Neural progenitor cell (in vitro differentiated cells): ENCODE measurements at regions not wholly inside any gene's neighbourhood (a gene's known extent, or its start where the extent isn't known, plus 50 kb on each side); places are given as distances from the start of the nearest gene placed in this dataset.

Experiments used
- DNase-seq: peaks from one replicate; pipeline ENCODE4 v3.0.0-alpha.2; 2016; ENCODE audit warnings: low spot score
- H2AFZ ChIP-seq: fragments of 200-600 bp; sonication (generic); replicated peaks from 2 replicates; pipeline ENCODE4 v1.6.1; 2016; ENCODE audit warnings: antibody characterized with exemption
- H3F3A ChIP-seq: fragments of 200-600 bp; sonication (generic); 2 replicates; pipeline ENCODE4 v1.6.1; 2016; ENCODE audit warnings: antibody characterized with exemption, low read depth
- H3K27ac ChIP-seq: fragments of 200-600 bp; sonication (generic); 2 replicates; pipeline ENCODE4 v1.5.1; 2016; ENCODE audit warnings: mild to moderate bottlenecking
- H3K27me3 ChIP-seq: fragments of 200-600 bp; sonication (generic); 2 replicates; pipeline ENCODE4 v1.6.1; 2016; ENCODE audit warnings: mild to moderate bottlenecking, moderate library complexity
- H3K36me3 ChIP-seq: fragments of 200-600 bp; sonication (generic); 2 replicates; pipeline ENCODE4 v1.5.1; 2016
- H3K4me1 ChIP-seq: fragments of 200-600 bp; sonication (generic); 2 replicates; pipeline ENCODE4 v1.6.1; 2016; ENCODE audit warnings: mixed run types
- H3K4me2 ChIP-seq: fragments of 200-600 bp; sonication (generic); 2 replicates; pipeline ENCODE4 v1.6.1; 2016
- H3K4me3 ChIP-seq: fragments of 200-600 bp; sonication (generic); 2 replicates; pipeline ENCODE4 v1.5.1; 2016
- H3K79me2 ChIP-seq: fragments of 200-600 bp; sonication (generic); 2 replicates; pipeline ENCODE4 v1.6.1; 2016; ENCODE audit warnings: low read depth
- H3K9ac ChIP-seq: fragments of 200-600 bp; sonication (generic); 2 replicates; pipeline ENCODE4 v1.6.1; 2016
- H3K9me3 ChIP-seq: fragments of 200-600 bp; sonication (generic); 2 replicates; pipeline ENCODE4 v1.5.1; 2016; ENCODE audit warnings: low read depth
- H4K20me1 ChIP-seq: fragments of 200-600 bp; sonication (generic); 2 replicates; pipeline ENCODE4 v1.6.1; 2016; ENCODE audit warnings: low read depth
- H3K27ac Mint-ChIP-seq: 3 replicates; pipeline ENCODE4 v1.8.0; 2021; ENCODE audit warnings: mixed read lengths
- H3K27me3 Mint-ChIP-seq: 2 replicates; pipeline ENCODE4 v1.8.0; 2022; ENCODE audit warnings: low read depth, mild to moderate bottlenecking, inconsistent platforms, moderate library complexity, mixed read lengths; ENCODE audit not compliant: insufficient read depth
- H3K36me3 Mint-ChIP-seq: 3 replicates; pipeline ENCODE4 v1.8.0; 2021; ENCODE audit warnings: mixed read lengths
- H3K4me1 Mint-ChIP-seq: 3 replicates; pipeline ENCODE4 v1.8.0; 2021; ENCODE audit warnings: mixed read lengths
- H3K4me3 Mint-ChIP-seq: 3 replicates; pipeline ENCODE4 v1.8.0; 2021; ENCODE audit warnings: mild to moderate bottlenecking, moderate library complexity, mixed read lengths
- H3K9me3 Mint-ChIP-seq: 3 replicates; pipeline ENCODE4 v1.8.0; 2020; ENCODE audit warnings: mixed read lengths
- EZH2 ChIP-seq: fragments of 200-600 bp; sonication (generic); IDR thresholded peaks from 2 replicates; pipeline ENCODE4 v1.6.1; 2017; ENCODE audit warnings: antibody characterized with exemption, mild to moderate bottlenecking, moderate library complexity
- EZH2phosphoT487 ChIP-seq: fragments of 200-600 bp; sonication (generic); IDR thresholded peaks from 2 replicates; pipeline ENCODE4 v1.6.1; 2017; ENCODE audit warnings: antibody characterized with exemption
- TF ChIP-seq, protein P1 (sequence below): fragments of 200-600 bp; sonication (generic); IDR thresholded peaks from 2 replicates; pipeline ENCODE4 v1.5.1; 2017; ENCODE audit warnings: antibody characterized with exemption, mild to moderate bottlenecking

DNA sequence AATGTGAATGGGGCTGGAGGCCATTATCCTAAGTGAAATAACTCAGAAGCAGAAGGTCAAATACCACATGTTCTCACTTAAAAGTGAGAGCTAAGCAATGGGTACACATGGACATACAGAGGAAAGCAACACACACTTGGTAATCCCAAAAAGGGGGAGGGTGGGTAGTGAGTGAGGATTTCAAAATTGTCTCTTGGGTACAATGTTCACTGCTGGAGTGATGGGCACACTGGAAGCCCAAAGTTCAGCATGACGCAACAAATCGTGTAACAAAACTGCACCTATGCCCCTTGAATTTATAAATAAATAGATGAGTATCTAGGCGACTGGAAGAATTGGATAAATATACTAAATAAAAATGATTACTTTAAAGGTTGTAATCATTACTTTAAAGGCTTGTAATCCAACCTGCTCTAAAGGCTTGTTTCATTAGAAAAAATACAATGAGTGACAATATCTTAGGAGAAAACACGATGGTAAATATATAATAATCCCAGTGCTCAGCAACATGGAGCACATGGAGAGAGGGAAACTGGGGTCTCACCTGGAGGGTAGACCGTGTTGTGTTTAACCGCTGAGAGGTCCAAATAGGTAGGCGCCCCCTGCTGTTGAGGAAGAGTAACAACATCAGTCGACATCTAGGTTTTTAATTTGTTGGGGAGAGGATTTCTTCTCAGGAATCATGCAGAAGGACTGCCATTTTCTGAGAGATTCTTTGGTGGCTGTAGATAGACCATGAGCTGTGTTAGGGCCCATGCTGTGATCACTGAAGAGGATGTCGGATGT, 78.5 kb upstream of the ROBO1 start:
- H3K4me3 Mint-ChIP-seq = no peak overlapping the region

DNA sequence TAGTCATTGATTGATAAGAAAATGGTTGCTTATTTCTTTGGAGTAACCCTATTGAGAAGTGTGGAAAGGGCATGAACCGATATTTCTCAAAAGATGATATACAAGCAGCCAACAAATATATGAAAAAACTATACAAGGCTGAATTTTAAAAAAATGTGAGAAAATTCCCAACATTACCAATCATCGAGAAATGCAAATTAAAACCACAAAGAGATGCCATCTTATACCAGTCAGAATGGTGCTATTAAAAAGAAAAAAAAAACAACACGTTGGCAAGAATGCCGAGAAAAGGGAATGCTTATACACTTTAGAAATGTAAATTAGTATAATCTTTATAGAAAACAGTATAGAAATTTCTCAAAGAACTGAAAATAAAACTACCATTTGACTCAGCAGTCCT, 77.7 kb upstream of the ROBO1 start:
- TF ChIP-seq EZH2 (no peak), EZH2phosphoT487 (no peak)
- TF ChIP-seq, protein P1, sequence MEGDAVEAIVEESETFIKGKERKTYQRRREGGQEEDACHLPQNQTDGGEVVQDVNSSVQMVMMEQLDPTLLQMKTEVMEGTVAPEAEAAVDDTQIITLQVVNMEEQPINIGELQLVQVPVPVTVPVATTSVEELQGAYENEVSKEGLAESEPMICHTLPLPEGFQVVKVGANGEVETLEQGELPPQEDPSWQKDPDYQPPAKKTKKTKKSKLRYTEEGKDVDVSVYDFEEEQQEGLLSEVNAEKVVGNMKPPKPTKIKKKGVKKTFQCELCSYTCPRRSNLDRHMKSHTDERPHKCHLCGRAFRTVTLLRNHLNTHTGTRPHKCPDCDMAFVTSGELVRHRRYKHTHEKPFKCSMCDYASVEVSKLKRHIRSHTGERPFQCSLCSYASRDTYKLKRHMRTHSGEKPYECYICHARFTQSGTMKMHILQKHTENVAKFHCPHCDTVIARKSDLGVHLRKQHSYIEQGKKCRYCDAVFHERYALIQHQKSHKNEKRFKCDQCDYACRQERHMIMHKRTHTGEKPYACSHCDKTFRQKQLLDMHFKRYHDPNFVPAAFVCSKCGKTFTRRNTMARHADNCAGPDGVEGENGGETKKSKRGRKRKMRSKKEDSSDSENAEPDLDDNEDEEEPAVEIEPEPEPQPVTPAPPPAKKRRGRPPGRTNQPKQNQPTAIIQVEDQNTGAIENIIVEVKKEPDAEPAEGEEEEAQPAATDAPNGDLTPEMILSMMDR = no peak
- Histone ChIP-seq H3K4me2 (no peak overlapping the region), H3K4me1 (no peaks in the 10 kb centered on the region), H2AFZ (no peak overlapping the region), H4K20me1 (no peaks in the 10 kb centered on the region), H3K9ac (no peak overlapping the region), H3K27me3 (no peaks in the 10 kb centered on the region), H3K9me3 (no peaks in the 10 kb centered on the region), H3K79me2 (no peaks in the 10 kb centered on the region), H3K27ac (no peak overlapping the region), H3K36me3 (no peaks in the 10 kb centered on the region), H3K4me3 (no peak overlapping the region), H3F3A (no peaks in the 10 kb centered on the region)
- H3K9me3 Mint-ChIP-seq = no peaks in the 10 kb centered on the region
- DNase-seq = no peak
- no peaks in the 10 kb centered on the region for H3K4me1 Mint-ChIP-seq
- no peak overlapping the region for H3K4me3 Mint-ChIP-seq
- no peaks in the 10 kb centered on the region for H3K36me3 Mint-ChIP-seq
- H3K27ac Mint-ChIP-seq = no peak overlapping the region
- H3K27me3 Mint-ChIP-seq = no peaks in the 10 kb centered on the region

More for the DNA sequence above, 78.5 kb upstream of the ROBO1 start:
- Mint-ChIP-seq H3K4me1 (no peaks in the 10 kb centered on the region), H3K9me3 (no peaks in the 10 kb centered on the region), H3K27me3 (no peaks in the 10 kb centered on the region), H3K36me3 (no peaks in the 10 kb centered on the region), H3K27ac (no peak overlapping the region)
- no peak overlapping the region for H3K4me3 ChIP-seq
- TF ChIP-seq, protein P1 = peak; percentile 73
- TF ChIP-seq EZH2 = no peak
- no peaks in the 10 kb centered on the region for H3K36me3 ChIP-seq
- no peaks in the 10 kb centered on the region for H3K27me3 ChIP-seq
- no peaks in the 10 kb centered on the region for H3K9me3 ChIP-seq
- no peaks in the 10 kb centered on the region for H4K20me1 ChIP-seq
- peak overlapping the region; percentile 68 for H2AFZ ChIP-seq
- peak; percentile 24 for DNase-seq
- H3K4me1 ChIP-seq = no peaks in the 10 kb centered on the region
- H3K79me2 ChIP-seq = no peaks in the 10 kb centered on the region
- no peaks in the 10 kb centered on the region for H3F3A ChIP-seq
- H3K4me2 ChIP-seq = no peak overlapping the region
- no peak overlapping the region for H3K27ac ChIP-seq
- H3K9ac ChIP-seq = no peak overlapping the region

DNA sequence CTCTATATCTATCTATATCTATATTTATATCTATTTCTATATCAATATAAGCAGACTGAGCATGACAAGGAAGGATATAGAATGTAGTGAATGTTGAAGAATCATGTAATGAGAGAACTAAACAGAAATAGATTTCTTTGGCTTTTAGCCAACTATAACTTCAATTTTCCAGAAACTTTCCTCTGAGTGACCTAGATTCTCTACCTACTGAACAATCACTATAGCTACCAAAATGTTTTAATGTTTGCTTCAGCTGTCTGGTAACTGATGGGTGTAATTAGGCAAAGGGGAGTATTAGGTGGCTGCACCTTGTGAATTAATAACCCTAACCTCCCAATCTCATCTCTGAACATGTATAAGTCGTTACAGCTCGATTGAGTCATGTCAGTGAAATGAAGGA, 76.4 kb upstream of the ROBO1 start:
- H3K27me3 Mint-ChIP-seq = no peaks in the 10 kb centered on the region
- Histone ChIP-seq H3K36me3 (no peaks in the 10 kb centered on the region), H3K4me1 (no peaks in the 10 kb centered on the region)

More for the DNA sequence above, 76.4 kb upstream of the ROBO1 start:
- Histone ChIP-seq H3K9ac (no peak overlapping the region), H3K27me3 (no peaks in the 10 kb centered on the region), H3K4me3 (no peak overlapping the region), H2AFZ (no peak overlapping the region), H3K79me2 (no peaks in the 10 kb centered on the region), H3K4me2 (no peak overlapping the region), H4K20me1 (no peaks in the 10 kb centered on the region), H3K27ac (no peak overlapping the region), H3F3A (no peaks in the 10 kb centered on the region), H3K9me3 (no peaks in the 10 kb centered on the region)
- no peaks in the 10 kb centered on the region for H3K9me3 Mint-ChIP-seq
- H3K4me3 Mint-ChIP-seq = no peak overlapping the region
- H3K36me3 Mint-ChIP-seq = no peaks in the 10 kb centered on the region
- H3K27ac Mint-ChIP-seq = no peak overlapping the region
- DNase-seq = no peak
- no peaks in the 10 kb centered on the region for H3K4me1 Mint-ChIP-seq
- TF ChIP-seq, protein P1 = no peak
- no peak for TF ChIP-seq EZH2phosphoT487
- TF ChIP-seq EZH2 = no peak
